Adrenal gland (tissue), 9 donors: ENCODE measurements at regions not wholly inside any gene's neighbourhood (a gene's known extent, or its start where the extent isn't known, plus 50 kb on each side); places are given as distances from the start of the nearest gene placed in this dataset.

Experiments
- DNase-seq, 7 donors: peaks; one replicate each; pipeline ENCODE4 v3.0.0-alpha.2; 2019 to 2020
- H3K27ac ChIP-seq, 5 donors: fragments of 200-600 bp; sonication (generic) in 4 of 5; 1 replicate in 3 of 5; 2 replicates in 2 of 5; pipeline versions ENCODE4 v1.5.1 to v1.8.0; 2016 to 2020; ENCODE audit warnings: mild to moderate bottlenecking in 1 of 5
- H3K27me3 ChIP-seq: fragments of 200-600 bp; 2 replicates; pipeline ENCODE4 v1.8.0; 2021
- H3K36me3 ChIP-seq, 2 donors: fragments of 200-600 bp; replicated peaks in 1 of 2; 1 replicate in 1 of 2; 2 replicates in 1 of 2; pipeline versions ENCODE4 v1.5.1 to v1.8.0; 2018 to 2022
- H3K4me1 ChIP-seq, 2 donors: fragments of 200-600 bp; replicated peaks in 1 of 2; 1 replicate in 1 of 2; 2 replicates in 1 of 2; pipeline versions ENCODE4 v1.5.1 to v1.8.0; 2018 to 2021
- H3K4me3 ChIP-seq, 4 donors: fragments of 200-600 bp; sonication (generic) in 3 of 4; one replicate each; pipeline ENCODE4 v1.5.1; 2016 to 2018
- H3K9me3 ChIP-seq, 3 donors: fragments of 200-600 bp; sonication (generic) in 1 of 3; replicated peaks in 1 of 3; 1 replicate in 2 of 3; 2 replicates in 1 of 3; pipeline versions ENCODE4 v1.5.1 to v1.8.0; 2016 to 2021
- POLR2A ChIP-seq, 2 donors: fragments of 450-650 bp; IDR thresholded peaks; one replicate each; pipeline ENCODE4 v1.6.1; 2017; ENCODE audit warnings: antibody characterized with exemption in 2 of 2, mild to moderate bottlenecking in 2 of 2, moderate library complexity in 1 of 2
- WGBS, 4 donors: extraction: QIAGEN DNeasy Blood & Tissue Kit in 2 of 4; methylation state at CpG; one replicate each; pipeline versions ENCODE4 v1.1.5 to v1.1.7; 2013 to 2017; 5-methylcytosine and 5-hydroxymethylcytosine counted together
- intact Hi-C, 2 donors: fragments of 100-400 bp; cut with DNase I; formaldehyde crosslinking; loops; one replicate each; pipeline versions ENCODE4 v1.14.1 to v1.15.0; 2022 to 2023
- TF ChIP-seq, protein P1 (sequence below), 6 experiments: fragments of 450-650 bp in 4 of 6; fragments of 200-600 bp in 2 of 6; sonication (generic) in 1 of 6; IDR thresholded peaks; 1 replicate in 5 of 6; 2 replicates in 1 of 6; pipeline versions ENCODE4 v1.5.1 to v1.8.0; 2016 to 2021; ENCODE audit warnings: antibody characterized with exemption in 6 of 6, mild to moderate bottlenecking in 2 of 6, moderate library complexity in 1 of 6
- donor health status: healthy with polysubstance abuse.
- donor health status: Bipolar disorder and iron deficiency.
- donor health status: DM: yes; HTN: yes; CAD: no.
- donor health status: DM: no; HTN: no; CAD: no.
- donor health status: DM: no; HTN: no; CAD: no.

DNA sequence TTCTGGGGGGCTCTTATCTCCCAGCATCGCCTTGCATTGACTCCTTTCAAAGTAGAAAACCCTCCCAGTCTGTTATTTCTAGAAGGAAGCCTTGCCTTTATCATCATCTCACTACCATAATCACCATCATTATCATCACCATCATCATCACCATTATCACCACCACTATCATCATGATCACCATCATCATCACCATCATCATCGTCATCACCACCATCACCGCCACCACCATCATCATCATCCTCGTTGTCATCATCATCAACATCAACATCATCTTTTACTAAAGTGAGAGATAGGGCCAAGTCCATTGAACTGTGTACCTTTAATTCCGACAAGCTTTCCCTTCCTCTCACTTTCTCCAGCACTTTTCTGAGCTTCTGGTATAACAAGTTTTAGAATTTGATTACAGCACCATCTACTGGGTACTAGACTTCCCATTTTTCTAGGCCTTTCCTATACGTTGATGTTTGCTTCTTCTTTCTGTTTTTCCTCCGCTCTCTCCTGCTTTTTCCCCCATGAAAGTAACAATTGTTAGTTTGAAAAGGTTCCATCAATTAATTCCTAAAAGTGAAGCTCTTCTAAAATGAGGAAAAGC is 226.4 kb downstream of the BUB3 start:
- H3K4me1 ChIP-seq = no peaks in the 10 kb centered on the region
- 57 to 64% (median 62%) methylated on average over 7 of the region's 7 CpGs for WGBS, 4 donors
- intact Hi-C loops = loop anchor here in 1 of 2 donors (2.0 to 10.0 kb wide), 2 partner anchors 184 to 248 kb away; no protein-coding TSS in a partner anchor
- no peak overlapping the region for H3K27ac ChIP-seq
- no peak overlapping the region for H3K4me3 ChIP-seq
- H3K27me3 ChIP-seq = no peaks in the 10 kb centered on the region
- DNase-seq = no peak
- H3K36me3 ChIP-seq = no peaks in the 10 kb centered on the region
- no peak for TF ChIP-seq POLR2A (IDR thresholded peaks at IDR 0.05)
- TF ChIP-seq, protein P1, sequence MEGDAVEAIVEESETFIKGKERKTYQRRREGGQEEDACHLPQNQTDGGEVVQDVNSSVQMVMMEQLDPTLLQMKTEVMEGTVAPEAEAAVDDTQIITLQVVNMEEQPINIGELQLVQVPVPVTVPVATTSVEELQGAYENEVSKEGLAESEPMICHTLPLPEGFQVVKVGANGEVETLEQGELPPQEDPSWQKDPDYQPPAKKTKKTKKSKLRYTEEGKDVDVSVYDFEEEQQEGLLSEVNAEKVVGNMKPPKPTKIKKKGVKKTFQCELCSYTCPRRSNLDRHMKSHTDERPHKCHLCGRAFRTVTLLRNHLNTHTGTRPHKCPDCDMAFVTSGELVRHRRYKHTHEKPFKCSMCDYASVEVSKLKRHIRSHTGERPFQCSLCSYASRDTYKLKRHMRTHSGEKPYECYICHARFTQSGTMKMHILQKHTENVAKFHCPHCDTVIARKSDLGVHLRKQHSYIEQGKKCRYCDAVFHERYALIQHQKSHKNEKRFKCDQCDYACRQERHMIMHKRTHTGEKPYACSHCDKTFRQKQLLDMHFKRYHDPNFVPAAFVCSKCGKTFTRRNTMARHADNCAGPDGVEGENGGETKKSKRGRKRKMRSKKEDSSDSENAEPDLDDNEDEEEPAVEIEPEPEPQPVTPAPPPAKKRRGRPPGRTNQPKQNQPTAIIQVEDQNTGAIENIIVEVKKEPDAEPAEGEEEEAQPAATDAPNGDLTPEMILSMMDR (IDR thresholded peaks at IDR 0.05) = peak; percentile 12 to 59 (median 46)
- no peaks in the 10 kb centered on the region for H3K9me3 ChIP-seq

DNA sequence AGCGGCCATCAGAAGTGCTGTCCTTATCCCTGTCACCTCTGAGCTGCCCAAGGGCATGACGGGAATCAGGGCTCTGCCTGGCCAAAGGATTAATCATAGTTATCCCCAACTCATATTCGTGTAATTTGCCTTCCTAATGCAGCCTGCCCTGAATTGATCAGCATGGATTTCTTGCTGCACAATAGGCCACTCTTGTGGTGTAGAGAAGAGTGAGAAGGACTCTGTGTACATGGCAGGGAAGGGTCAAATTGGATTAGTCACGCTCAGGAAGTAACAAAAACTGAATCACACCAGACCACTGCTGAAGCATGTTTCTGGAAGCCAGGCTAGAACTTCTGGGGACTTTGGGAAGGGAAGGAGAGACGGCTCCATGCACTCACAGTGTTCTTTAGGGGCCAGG is 227.0 kb downstream of the BUB3 start:
- no peaks in the 10 kb centered on the region for H3K9me3 ChIP-seq
- no peak for TF ChIP-seq POLR2A (IDR thresholded peaks at IDR 0.05)
- TF ChIP-seq, protein P1 (IDR thresholded peaks at IDR 0.05) = no peak
- no peaks in the 10 kb centered on the region for H3K36me3 ChIP-seq
- 45 to 68% (median 56%) methylated on average over 5 of the region's 5 CpGs for WGBS, 4 donors
- H3K27ac ChIP-seq = no peak overlapping the region
- H3K27me3 ChIP-seq = no peaks in the 10 kb centered on the region
- intact Hi-C loops = loop anchor here in 1 of 2 donors (2.0 to 10.0 kb wide), 2 partner anchors 184 to 248 kb away; no protein-coding TSS in a partner anchor
- H3K4me1 ChIP-seq = no peaks in the 10 kb centered on the region
- peak in 1 of 7 donors; percentile 9 for DNase-seq
- H3K4me3 ChIP-seq = no peak overlapping the region

DNA sequence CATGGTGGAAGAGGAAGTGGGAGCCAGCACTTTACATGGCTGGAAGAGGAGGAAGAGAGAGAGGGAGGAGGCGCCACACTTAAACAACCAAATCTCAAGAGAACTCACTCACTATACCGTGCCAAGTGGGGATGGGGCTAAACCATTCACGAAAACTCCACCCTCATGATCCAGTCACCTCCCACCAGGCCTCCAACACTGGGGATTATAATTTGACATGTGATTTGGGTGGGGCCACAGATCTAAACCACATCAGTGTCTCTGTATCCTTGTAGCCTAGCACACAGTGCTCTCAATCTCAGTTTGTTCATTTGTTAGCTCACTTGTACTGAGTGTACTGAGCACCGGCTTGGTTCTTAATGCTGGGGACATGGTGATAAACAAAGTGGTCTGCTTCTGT is 228.3 kb downstream of the BUB3 start:
- Histone ChIP-seq H3K4me3 (no peak overlapping the region), H3K27me3 (no peaks in the 10 kb centered on the region), H3K27ac (no peak overlapping the region), H3K36me3 (no peaks in the 10 kb centered on the region), H3K9me3 (no peaks in the 10 kb centered on the region), H3K4me1 (no peaks in the 10 kb centered on the region)
- peak in 1 of 7 donors; percentile 27 for DNase-seq
- 83 to 90% (median 85%) methylated on average over 4 of the region's 4 CpGs for WGBS, 4 donors
- no peak for TF ChIP-seq POLR2A (IDR thresholded peaks at IDR 0.05)
- intact Hi-C loops = loop anchor here in 1 of 2 donors (10.0 kb wide), 1 partner anchor 182 kb away; no protein-coding TSS in a partner anchor

DNA sequence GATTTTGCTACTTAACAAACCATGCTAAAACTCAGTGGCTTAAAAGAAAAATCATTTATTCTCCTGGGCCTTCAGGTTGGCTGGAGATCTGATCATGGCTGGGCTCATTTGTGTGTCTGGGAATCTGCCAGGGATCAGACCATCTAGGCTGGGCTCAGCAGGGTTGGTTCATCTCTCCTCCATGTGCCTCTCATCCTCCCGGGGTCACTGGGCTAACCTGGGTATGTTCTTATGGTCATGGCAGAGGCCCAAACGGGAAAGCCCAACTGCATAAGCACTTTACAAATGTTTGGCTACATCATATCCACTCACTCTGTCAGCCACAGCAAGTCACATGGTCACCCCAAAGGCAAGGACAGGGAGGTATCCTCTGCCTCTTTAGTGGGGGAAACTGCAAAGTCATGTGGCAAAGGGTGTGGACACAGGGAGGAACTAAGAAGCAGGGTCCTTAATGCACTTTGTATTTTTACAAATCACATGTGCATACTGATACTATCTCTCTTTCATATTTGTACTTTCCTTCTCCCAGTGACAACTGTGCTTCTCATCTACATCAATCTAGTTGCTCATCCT is 231.4 kb downstream of the BUB3 start:
- H3K4me3 ChIP-seq = no peak overlapping the region
- DNase-seq = no peak
- TF ChIP-seq, protein P1 (IDR thresholded peaks at IDR 0.05) = no peak
- TF ChIP-seq POLR2A (IDR thresholded peaks at IDR 0.05) = no peak
- 70 to 91% (median 81%) methylated on average over 2 of the region's 2 CpGs for WGBS, 4 donors
- no peaks in the 10 kb centered on the region for H3K9me3 ChIP-seq
- intact Hi-C loops = loop anchor here in 1 of 2 donors (10.0 kb wide), 1 partner anchor 179 kb away; no protein-coding TSS in a partner anchor
- no peaks in the 10 kb centered on the region for H3K27me3 ChIP-seq
- no peak overlapping the region for H3K27ac ChIP-seq
- no peaks in the 10 kb centered on the region for H3K36me3 ChIP-seq
- H3K4me1 ChIP-seq = no peaks in the 10 kb centered on the region
